ENCODE measurements at regions not wholly inside any gene's neighbourhood (a gene's known extent, or its start where the extent isn't known, plus 50 kb on each side); places are given as distances from the start of the nearest gene placed in this dataset.

- Histone ChIP-seq H3K9me3 (ENCODE audit: control insufficient read depth in 1 of 2, insufficient read depth in 1 of 2, low read depth in 1 of 2, low read length in 2 of 2) (no peaks in the 10 kb centered on the region), H2AFZ (ENCODE audit: low read depth, low read length, poor library complexity, severe bottlenecking) (no peak overlapping the region), H4K20me1 (ENCODE audit: insufficient read depth) (no peaks in the 10 kb centered on the region), H3K27me3 (ENCODE audit: insufficient read depth, low read length) (no peaks in the 10 kb centered on the region), H3K4me2 (ENCODE audit: low read length) (no peak overlapping the region), H3K27ac (ENCODE audit: low read depth, low read length) (no peak overlapping the region), H3K79me2 (ENCODE audit: insufficient read depth, low read length) (no peaks in the 10 kb centered on the region), H3K36me3 (ENCODE audit: control insufficient read depth in 1 of 2, insufficient read depth in 2 of 2, low read length in 2 of 2) (no peaks in the 10 kb centered on the region), H3K9me2 (ENCODE audit: insufficient read depth) (no peaks in the 10 kb centered on the region), H3K9ac (ENCODE audit: low read length) (no peak overlapping the region), H3K4me3 (replicated peaks in 1 of 2; ENCODE audit: low read depth in 1 of 2, low read length in 2 of 2) (no peak overlapping the region), H3K4me1 (ENCODE audit: control insufficient read depth in 1 of 2, insufficient read depth in 2 of 2, low read length in 2 of 2) (no peaks in the 10 kb centered on the region)
- ATAC-seq (no peak), DNase-seq (ENCODE audit: low read depth, low spot score) (peak; percentile 18)
- no TSS peak for BruUV-seq (replicated peaks)
- intact Hi-C loops (cut with micrococcal nuclease) = loop anchor here (5.0 kb wide), 1 partner anchor 1942 kb away; no protein-coding TSS in a partner anchor
- no peak for TF ChIP-seq POLR2A (IDR thresholded peaks at IDR 0.05; ENCODE audit: borderline replicate concordance, extremely low read depth, insufficient read depth, insufficient read length)
- TF ChIP-seq TCF7L2 (IDR thresholded peaks at IDR 0.05; ENCODE audit: borderline replicate concordance, extremely low read depth, insufficient read depth, insufficient read length) = no peak
- peak; percentile 16 to 54 (median 23); a peak in 5 of 6 replicates for TF ChIP-seq CTCF (IDR thresholded peaks at IDR 0.05 in 2 of 3, conservative IDR thresholded peaks at IDR 0.05 in 1 of 3; ENCODE audit: borderline replicate concordance in 1 of 3, insufficient read depth in 1 of 3, low read depth in 2 of 3, low read length in 2 of 3)
- no peak for TF ChIP-seq REST (IDR thresholded peaks at IDR 0.05; ENCODE audit: low read depth)
- TF ChIP-seq RAD21 (IDR thresholded peaks at IDR 0.05; ENCODE audit: low read depth) = peak; percentile 52
- no peak for TF ChIP-seq CEBPB (IDR thresholded peaks at IDR 0.05; ENCODE audit: low read depth)
- ChIA-PET RAD21 (ENCODE audit: low non-redundant PET in 1 of 2, low total read pairs in 2 of 2, uncharacterized antibody in 2 of 2, unreplicated experiment in 2 of 2) (no interaction called here), POLR2A (no interaction called here), CTCF (no interaction called here)
Observed at GRCh38 chr13:63124863-63125262, 1709.2 kb upstream of the PCDH20 start.

Measured in HCT116 (cell line).